ENCODE measurements at regions not wholly inside any gene's neighbourhood (a gene's known extent, or its start where the extent isn't known, plus 50 kb on each side); places are given as distances from the start of the nearest gene placed in this dataset.
A peak's percentile ranks its signal among the peaks of the same experiment; 100 is the strongest.

DNA sequence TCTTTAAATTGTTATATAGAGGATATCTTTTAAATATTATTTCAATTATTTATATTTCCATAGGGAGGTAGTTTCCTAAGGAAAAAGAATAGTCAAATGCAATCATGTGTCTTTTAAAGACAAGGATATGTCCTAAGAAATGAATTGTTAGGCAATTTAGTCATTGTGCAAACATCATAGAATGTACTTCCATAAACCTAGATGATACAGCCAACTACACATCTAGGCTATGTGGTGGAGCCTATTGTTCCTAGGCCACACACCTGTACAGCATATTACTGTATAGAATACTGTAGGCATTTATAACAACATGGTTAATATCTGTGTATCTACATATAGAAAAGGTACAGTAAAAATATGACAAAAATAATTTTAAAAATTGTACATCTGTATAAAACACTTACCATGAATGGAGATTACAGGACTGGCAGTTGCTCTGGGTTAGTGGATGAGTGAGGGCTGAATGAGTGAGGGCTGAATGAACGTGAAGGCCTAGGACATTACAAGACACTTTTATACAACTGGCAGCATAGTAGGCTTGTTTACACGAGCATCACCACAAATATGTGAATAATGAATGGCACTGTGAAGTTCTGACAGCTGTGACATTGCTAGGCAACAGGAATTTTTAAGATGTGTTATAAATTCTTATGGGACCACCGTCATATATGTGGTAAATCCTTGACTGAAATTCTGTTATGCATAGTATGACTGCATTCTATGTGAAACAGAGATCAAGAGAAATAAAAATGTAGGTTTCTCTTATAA, 1879.0 kb upstream of the RAG2 start:
- H3K79me2 ChIP-seq (ENCODE audit: control insufficient read depth, insufficient read depth, low read length, unreplicated experiment) = no peaks in the 10 kb centered on the region
- no peaks in the 10 kb centered on the region for H3K36me3 ChIP-seq (ENCODE audit: insufficient read depth, low read length)
- no peak overlapping the region for H3K4me3 ChIP-seq (ENCODE audit: low read depth, low read length)
- no peaks in the 10 kb centered on the region for H3K27me3 ChIP-seq (ENCODE audit: insufficient read depth, low read length)
- no peak overlapping the region for H3K27ac ChIP-seq (ENCODE audit: low read depth, low read length)
- no peaks in the 10 kb centered on the region for H3K4me1 ChIP-seq (ENCODE audit: control insufficient read depth, insufficient read depth, low read length, unreplicated experiment)
- no peak overlapping the region for H2AFZ ChIP-seq (ENCODE audit: low read length, unreplicated experiment)

DNA sequence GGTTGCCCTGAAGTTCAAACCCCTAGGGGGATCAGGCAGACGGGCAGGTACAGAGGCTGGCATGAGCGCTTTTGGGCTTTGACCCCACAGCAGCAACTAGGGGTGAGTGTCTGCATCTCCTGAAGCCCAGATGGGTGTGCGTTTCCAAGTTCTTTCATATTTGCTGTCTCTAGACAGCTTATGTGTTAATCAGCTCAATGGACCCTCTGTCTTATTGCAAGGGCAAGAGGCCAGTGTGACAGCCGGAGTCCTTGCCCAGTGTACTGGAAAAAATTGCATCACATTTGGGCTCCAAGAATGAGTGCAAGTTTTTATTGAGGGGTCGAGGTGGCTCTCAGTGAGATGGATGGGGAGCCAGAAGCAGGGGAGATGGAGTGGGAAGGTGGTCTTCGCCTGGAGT, 1863.7 kb upstream of the RAG2 start:
- H3K27ac ChIP-seq (ENCODE audit: low read depth, low read length) = no peak overlapping the region
- H3K27me3 ChIP-seq (ENCODE audit: insufficient read depth, low read length) = no peaks in the 10 kb centered on the region
- H3K79me2 ChIP-seq (ENCODE audit: control insufficient read depth, insufficient read depth, low read length, unreplicated experiment) = no peaks in the 10 kb centered on the region
- H2AFZ ChIP-seq (ENCODE audit: low read length, unreplicated experiment) = no peak overlapping the region
- no peaks in the 10 kb centered on the region for H3K36me3 ChIP-seq (ENCODE audit: insufficient read depth, low read length)
- peaks cover 8% of the 10 kb centered on the region for H3K4me1 ChIP-seq (ENCODE audit: control insufficient read depth, insufficient read depth, low read length, unreplicated experiment)
- no peak overlapping the region for H3K4me3 ChIP-seq (ENCODE audit: low read depth, low read length)

DNA sequence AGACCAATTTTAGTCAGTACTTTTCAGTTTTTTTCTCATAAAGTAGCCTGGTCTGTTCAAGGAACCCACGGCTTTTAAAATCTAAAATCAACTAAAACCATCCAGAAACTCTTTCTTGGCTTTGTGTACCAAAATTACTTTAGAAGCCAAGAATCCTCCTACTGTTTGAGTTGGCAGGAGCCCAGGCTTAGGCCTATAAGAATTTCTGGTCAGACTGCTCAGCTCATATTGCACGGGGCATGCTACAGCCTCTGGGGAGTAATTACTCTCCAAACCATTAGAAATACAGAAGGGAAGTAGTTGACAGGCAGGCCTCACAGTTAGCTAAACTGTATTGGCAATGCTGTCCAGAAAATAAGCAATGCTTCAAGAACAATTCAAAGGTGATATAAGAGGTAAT, 1862.9 kb upstream of the RAG2 start:
- Histone ChIP-seq H3K4me1 (ENCODE audit: control insufficient read depth, insufficient read depth, low read length, unreplicated experiment) (peaks cover 16% of the 10 kb centered on the region), H3K27me3 (ENCODE audit: insufficient read depth, low read length) (no peaks in the 10 kb centered on the region), H3K4me3 (ENCODE audit: low read depth, low read length) (no peak overlapping the region; the same call in 1 of the 2 replicates), H3K79me2 (ENCODE audit: control insufficient read depth, insufficient read depth, low read length, unreplicated experiment) (no peaks in the 10 kb centered on the region), H3K36me3 (ENCODE audit: insufficient read depth, low read length) (no peaks in the 10 kb centered on the region), H3K27ac (ENCODE audit: low read depth, low read length) (peak overlapping the region; percentile 68), H2AFZ (ENCODE audit: low read length, unreplicated experiment) (no peak overlapping the region)

DNA sequence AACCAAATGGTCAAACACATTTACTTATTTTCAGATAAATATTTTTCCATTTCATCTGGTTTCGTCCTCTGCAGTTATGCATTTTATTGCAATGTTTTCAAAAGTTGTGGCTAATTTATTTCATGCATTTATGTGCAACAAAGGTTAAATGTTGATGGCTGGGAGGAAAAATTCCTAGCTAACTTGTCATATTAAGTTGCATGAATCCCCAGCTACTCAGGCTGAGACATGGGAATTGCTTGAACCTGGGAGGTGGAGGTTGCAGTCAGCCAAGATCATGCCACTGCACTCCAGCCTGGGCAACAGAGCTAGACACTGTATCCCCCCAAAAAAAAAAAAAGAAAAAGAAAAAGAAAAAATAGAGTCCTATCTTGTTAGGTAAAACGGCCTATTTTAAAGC, 1862.4 kb upstream of the RAG2 start:
- Histone ChIP-seq H3K36me3 (ENCODE audit: insufficient read depth, low read length) (no peaks in the 10 kb centered on the region), H3K27me3 (ENCODE audit: insufficient read depth, low read length) (no peaks in the 10 kb centered on the region), H3K79me2 (ENCODE audit: control insufficient read depth, insufficient read depth, low read length, unreplicated experiment) (no peaks in the 10 kb centered on the region), H2AFZ (ENCODE audit: low read length, unreplicated experiment) (no peak overlapping the region), H3K4me3 (ENCODE audit: low read depth, low read length) (no peak overlapping the region), H3K27ac (ENCODE audit: low read depth, low read length) (peak overlapping the region; percentile 68), H3K4me1 (ENCODE audit: control insufficient read depth, insufficient read depth, low read length, unreplicated experiment) (peaks cover 19% of the 10 kb centered on the region)

DNA sequence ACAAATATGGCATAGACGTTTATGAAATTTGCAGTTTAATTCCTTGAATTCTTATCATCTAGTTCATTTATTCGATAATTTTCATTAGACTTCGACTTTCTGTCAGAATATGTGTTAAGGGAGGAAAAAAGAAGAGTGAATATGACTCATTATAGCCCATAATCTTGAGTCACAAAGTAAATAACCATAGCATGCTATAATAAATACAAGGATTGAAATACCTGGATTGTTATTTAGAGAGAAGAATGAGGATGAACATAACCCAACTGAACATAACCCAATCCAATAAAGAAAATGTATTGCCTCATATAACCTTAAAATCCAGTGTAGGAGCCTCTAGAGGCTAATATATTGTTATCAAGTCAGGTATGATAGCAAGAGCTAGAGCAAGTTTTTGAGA, 1858.3 kb upstream of the RAG2 start:
- Histone ChIP-seq H3K36me3 (ENCODE audit: insufficient read depth, low read length) (no peaks in the 10 kb centered on the region), H3K27me3 (ENCODE audit: insufficient read depth, low read length) (no peaks in the 10 kb centered on the region)

DNA sequence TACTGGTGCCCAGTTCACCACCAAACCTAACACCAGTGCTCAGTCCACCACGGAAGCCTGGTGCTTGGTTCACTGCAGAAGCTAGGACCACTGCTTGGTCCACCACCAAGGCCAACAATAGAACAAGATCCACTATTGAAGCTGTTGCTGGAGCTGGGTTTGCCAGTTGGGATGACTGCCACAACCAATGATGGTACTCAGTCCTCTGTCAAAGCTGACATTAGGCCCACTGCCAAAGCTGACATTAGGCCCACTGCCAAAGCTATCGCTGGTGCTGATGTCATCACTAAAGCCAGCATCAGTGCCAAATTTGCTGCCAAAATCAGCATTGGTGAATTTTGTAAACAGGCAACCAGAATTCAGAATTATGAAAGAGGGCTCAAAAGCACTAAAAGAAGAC, 1850.2 kb upstream of the RAG2 start:
- no peaks in the 10 kb centered on the region for H3K36me3 ChIP-seq (ENCODE audit: insufficient read depth, low read length)

More for the DNA sequence above, 1858.3 kb upstream of the RAG2 start:
- Histone ChIP-seq H3K79me2 (ENCODE audit: control insufficient read depth, insufficient read depth, low read length, unreplicated experiment) (no peaks in the 10 kb centered on the region), H3K4me1 (ENCODE audit: control insufficient read depth, insufficient read depth, low read length, unreplicated experiment) (peaks cover 18% of the 10 kb centered on the region), H3K4me3 (ENCODE audit: low read depth, low read length) (no peak overlapping the region), H2AFZ (ENCODE audit: low read length, unreplicated experiment) (peak overlapping the region; percentile 67), H3K27ac (ENCODE audit: low read depth, low read length) (no peak overlapping the region)

DNA sequence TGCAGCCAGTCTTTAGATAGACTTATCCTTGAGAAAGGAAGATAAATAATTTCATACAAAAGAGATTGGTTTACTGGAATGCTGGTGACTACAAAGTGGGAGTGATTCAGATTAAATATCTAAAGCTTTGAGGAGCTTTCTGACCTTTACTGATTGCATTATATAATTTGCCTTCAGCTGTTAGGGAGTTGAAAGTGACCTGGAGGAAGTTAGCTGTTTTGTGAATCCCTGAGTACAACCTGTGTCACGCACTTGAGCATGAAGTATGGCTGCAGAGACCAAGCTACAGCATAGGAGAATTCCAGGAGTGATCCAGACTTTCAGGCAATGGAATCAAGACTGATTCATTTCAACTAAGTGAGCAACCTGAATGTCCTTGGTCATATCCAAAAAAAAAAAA, 1848.3 kb upstream of the RAG2 start:
- no peaks in the 10 kb centered on the region for H3K36me3 ChIP-seq (ENCODE audit: insufficient read depth, low read length)
- H3K27ac ChIP-seq (ENCODE audit: low read depth, low read length) = no peak overlapping the region
- H3K4me3 ChIP-seq (ENCODE audit: low read depth, low read length) = no peak overlapping the region
- H2AFZ ChIP-seq (ENCODE audit: low read length, unreplicated experiment) = no peak overlapping the region
- H3K79me2 ChIP-seq (ENCODE audit: control insufficient read depth, insufficient read depth, low read length, unreplicated experiment) = no peaks in the 10 kb centered on the region
- H3K4me1 ChIP-seq (ENCODE audit: control insufficient read depth, insufficient read depth, low read length, unreplicated experiment) = peaks cover 6% of the 10 kb centered on the region
- no peaks in the 10 kb centered on the region for H3K27me3 ChIP-seq (ENCODE audit: insufficient read depth, low read length)

More for the DNA sequence above, 1850.2 kb upstream of the RAG2 start:
- no peak overlapping the region for H3K4me3 ChIP-seq (ENCODE audit: low read depth, low read length)
- H3K4me1 ChIP-seq (ENCODE audit: control insufficient read depth, insufficient read depth, low read length, unreplicated experiment) = peaks cover 6% of the 10 kb centered on the region
- H3K79me2 ChIP-seq (ENCODE audit: control insufficient read depth, insufficient read depth, low read length, unreplicated experiment) = no peaks in the 10 kb centered on the region
- H3K27ac ChIP-seq (ENCODE audit: low read depth, low read length) = no peak overlapping the region
- no peak overlapping the region for H2AFZ ChIP-seq (ENCODE audit: low read length, unreplicated experiment)
- H3K27me3 ChIP-seq (ENCODE audit: insufficient read depth, low read length) = no peaks in the 10 kb centered on the region

DNA sequence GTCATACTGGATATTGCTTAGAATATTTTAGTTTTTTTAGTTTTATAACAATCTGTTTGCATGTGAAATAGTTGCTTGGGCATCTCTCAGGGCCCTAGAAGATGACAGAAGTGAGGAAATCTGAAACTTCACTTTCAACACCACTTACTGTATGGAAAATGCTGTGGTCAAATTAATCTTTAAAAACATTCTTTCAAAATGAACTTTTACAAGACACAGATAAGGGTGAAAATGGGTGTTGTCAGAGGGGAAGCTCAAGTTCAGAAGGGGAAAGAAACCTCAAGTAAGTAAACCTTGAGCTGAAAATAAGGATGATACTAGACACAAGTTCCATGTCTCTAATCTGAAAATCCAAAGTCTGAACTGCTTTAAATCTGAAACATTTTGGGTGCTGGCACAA, 1840.1 kb upstream of the RAG2 start:
- no peaks in the 10 kb centered on the region for H3K27me3 ChIP-seq (ENCODE audit: insufficient read depth, low read length)
- H3K27ac ChIP-seq (ENCODE audit: low read depth, low read length) = no peak overlapping the region
- H3K4me1 ChIP-seq (ENCODE audit: control insufficient read depth, insufficient read depth, low read length, unreplicated experiment) = no peaks in the 10 kb centered on the region
- no peak overlapping the region for H3K4me3 ChIP-seq (ENCODE audit: low read depth, low read length)
- no peaks in the 10 kb centered on the region for H3K79me2 ChIP-seq (ENCODE audit: control insufficient read depth, insufficient read depth, low read length, unreplicated experiment)
- no peak overlapping the region for H2AFZ ChIP-seq (ENCODE audit: low read length, unreplicated experiment)
- no peaks in the 10 kb centered on the region for H3K36me3 ChIP-seq (ENCODE audit: insufficient read depth, low read length)

DNA sequence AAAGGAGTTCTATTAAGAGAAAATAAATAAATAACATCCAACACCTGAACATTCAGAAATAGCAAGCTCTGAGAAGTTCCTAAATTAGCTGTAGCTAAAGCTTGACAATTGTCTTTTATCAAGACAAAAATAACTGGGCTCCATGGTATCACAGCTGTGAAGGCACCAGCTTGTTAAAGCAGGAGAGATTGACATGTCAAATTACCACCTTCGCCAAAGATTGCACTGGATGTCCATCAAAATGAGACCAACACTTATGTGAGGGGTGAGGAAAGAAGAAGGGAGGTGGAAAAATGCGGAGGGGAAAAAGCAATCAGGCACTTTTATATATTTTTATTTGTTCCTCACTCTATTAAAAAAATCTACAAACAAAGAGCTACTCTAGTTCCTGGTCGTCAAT, 1827.5 kb upstream of the RAG2 start:
- Histone ChIP-seq H3K27ac (ENCODE audit: low read depth, low read length) (no peak overlapping the region), H3K4me1 (ENCODE audit: control insufficient read depth, insufficient read depth, low read length, unreplicated experiment) (no peaks in the 10 kb centered on the region), H2AFZ (ENCODE audit: low read length, unreplicated experiment) (no peak overlapping the region), H3K4me3 (ENCODE audit: low read depth, low read length) (no peak overlapping the region), H3K79me2 (ENCODE audit: control insufficient read depth, insufficient read depth, low read length, unreplicated experiment) (no peaks in the 10 kb centered on the region), H3K27me3 (ENCODE audit: insufficient read depth, low read length) (no peaks in the 10 kb centered on the region), H3K36me3 (ENCODE audit: insufficient read depth, low read length) (no peaks in the 10 kb centered on the region)

DNA sequence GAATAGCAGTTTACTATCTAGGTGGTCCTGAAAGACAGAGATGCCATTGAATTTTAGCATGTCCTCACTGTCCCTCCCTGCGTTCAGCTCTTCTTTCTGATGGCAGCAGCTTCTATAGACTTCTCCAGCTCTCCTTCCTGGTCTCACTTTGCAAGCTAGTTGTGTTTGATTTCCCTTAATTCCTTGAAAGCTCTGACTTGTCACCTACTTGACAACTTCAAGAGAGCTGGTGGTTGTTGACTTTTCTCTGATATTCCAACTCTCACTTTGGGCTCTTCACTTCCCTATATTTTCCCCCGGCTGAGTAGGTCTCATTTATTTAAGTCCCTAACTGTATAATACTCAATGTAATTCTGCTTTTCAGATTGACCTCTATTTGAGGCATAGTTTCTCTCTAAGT, 1825.0 kb upstream of the RAG2 start:
- Histone ChIP-seq H3K27me3 (ENCODE audit: insufficient read depth, low read length) (no peaks in the 10 kb centered on the region), H3K36me3 (ENCODE audit: insufficient read depth, low read length) (no peaks in the 10 kb centered on the region), H2AFZ (ENCODE audit: low read length, unreplicated experiment) (no peak overlapping the region), H3K4me3 (ENCODE audit: low read depth, low read length) (no peak overlapping the region), H3K4me1 (ENCODE audit: control insufficient read depth, insufficient read depth, low read length, unreplicated experiment) (no peaks in the 10 kb centered on the region), H3K79me2 (ENCODE audit: control insufficient read depth, insufficient read depth, low read length, unreplicated experiment) (no peaks in the 10 kb centered on the region), H3K27ac (ENCODE audit: low read depth, low read length) (no peak overlapping the region)

DNA sequence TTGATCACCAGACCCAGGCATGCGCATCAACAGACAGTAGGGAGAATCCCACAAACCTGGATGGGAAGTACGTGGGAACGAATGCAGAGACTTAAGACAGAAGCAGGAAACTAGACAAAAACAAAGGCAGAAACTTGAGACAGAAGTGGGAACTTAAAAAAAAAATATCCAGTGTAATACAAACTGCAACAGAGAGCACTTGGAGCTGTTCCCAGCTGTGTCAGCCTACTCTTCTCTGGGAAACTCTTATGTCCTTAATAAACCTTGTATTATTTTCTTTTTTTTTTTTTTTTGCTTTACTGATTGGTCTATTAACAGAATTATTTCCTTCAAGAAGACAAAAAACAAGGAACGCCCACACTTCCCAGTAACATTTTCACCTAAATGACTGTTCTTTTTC, 1818.1 kb upstream of the RAG2 start:
- H2AFZ ChIP-seq (ENCODE audit: low read length, unreplicated experiment) = no peak overlapping the region
- no peak overlapping the region for H3K27ac ChIP-seq (ENCODE audit: low read depth, low read length)

More for the DNA sequence above, 1818.1 kb upstream of the RAG2 start:
- H3K4me3 ChIP-seq (ENCODE audit: low read depth, low read length) = no peak overlapping the region
- H3K79me2 ChIP-seq (ENCODE audit: control insufficient read depth, insufficient read depth, low read length, unreplicated experiment) = no peaks in the 10 kb centered on the region
- H3K36me3 ChIP-seq (ENCODE audit: insufficient read depth, low read length) = no peaks in the 10 kb centered on the region
- H3K27me3 ChIP-seq (ENCODE audit: insufficient read depth, low read length) = no peaks in the 10 kb centered on the region
- H3K4me1 ChIP-seq (ENCODE audit: control insufficient read depth, insufficient read depth, low read length, unreplicated experiment) = no peaks in the 10 kb centered on the region
